GM12891 (cell line): ENCODE measurements at regions not wholly inside any gene's neighbourhood (a gene's known extent, or its start where the extent isn't known, plus 50 kb on each side); places are given as distances from the start of the nearest gene placed in this dataset.

ENCODE experiments used
- POLR2AphosphoS5 ChIP-seq: IDR thresholded peaks from 2 replicates; pipeline ENCODE4 v1.6.1; 2011; ENCODE audit warnings: low read depth, low read length, control low read depth
- TAF1 ChIP-seq: IDR thresholded peaks from 2 replicates; pipeline ENCODE4 v1.6.1; 2011; ENCODE audit warnings: low read depth, low read length, control low read depth

DNA sequence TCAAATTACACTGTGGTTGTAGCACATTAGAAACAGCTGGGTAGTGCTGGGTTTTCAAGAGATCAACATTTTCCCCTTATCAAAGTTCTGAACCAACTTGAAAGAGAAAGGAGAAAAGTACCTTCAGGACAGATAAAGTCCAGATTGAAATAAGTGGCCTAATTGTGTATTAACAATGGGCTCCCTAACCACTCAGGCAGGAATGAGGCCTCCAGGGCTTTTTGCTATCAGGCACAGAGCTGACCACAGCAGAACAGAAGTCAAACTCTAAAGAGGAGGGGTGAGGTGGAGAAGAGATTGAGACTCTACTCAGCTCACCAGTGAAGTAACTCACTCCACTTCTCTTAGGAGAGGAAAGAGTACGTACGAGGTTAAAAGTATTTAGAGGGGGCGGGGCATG is 394.1 kb upstream of the PHF14 start:
- TF ChIP-seq POLR2AphosphoS5 (no peak), TAF1 (no peak)
